ENCODE measurements at regions not wholly inside any gene's neighbourhood (a gene's known extent, or its start where the extent isn't known, plus 50 kb on each side); places are given as distances from the start of the nearest gene placed in this dataset.
"Not testable (repeated sequence)": the region's sequence is repeated elsewhere in the genome, so short reads cannot be mapped to it uniquely, and the experiment has no call there.

DNA sequence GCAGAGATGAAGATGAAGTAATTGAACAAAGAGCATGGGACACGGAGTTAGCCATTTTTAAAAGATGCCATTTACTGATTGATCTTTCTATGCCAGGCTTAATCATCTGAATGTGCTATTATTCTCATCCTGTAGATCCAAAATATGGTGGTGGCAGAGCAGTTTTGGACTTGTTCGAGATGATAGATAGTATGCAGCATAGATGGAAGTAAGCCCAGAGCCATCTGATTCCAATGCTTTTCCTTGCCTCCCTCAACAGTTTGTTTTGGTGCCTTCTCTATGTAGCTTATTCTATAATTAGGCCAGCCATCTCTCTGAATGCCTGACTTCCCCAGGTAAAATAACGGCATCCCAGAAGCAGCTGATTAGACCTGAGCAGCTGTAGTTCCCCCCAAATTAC, 152.6 kb upstream of the CLNK start:
- no peaks in the 10 kb centered on the region for H3K9me3 ChIP-seq
- no peaks in the 10 kb centered on the region for H3K4me1 ChIP-seq
- DNase-seq (no peak), ATAC-seq (no peak)
- in situ Hi-C loops (cut with MboI; ENCODE audit: low sequenced_read_pairs in 4 of 4) (no loop called here), intact Hi-C loops (cut with DNase I; ENCODE audit: low total_unique reads) (no loop called here)
- TF ChIP-seq, protein P1, sequence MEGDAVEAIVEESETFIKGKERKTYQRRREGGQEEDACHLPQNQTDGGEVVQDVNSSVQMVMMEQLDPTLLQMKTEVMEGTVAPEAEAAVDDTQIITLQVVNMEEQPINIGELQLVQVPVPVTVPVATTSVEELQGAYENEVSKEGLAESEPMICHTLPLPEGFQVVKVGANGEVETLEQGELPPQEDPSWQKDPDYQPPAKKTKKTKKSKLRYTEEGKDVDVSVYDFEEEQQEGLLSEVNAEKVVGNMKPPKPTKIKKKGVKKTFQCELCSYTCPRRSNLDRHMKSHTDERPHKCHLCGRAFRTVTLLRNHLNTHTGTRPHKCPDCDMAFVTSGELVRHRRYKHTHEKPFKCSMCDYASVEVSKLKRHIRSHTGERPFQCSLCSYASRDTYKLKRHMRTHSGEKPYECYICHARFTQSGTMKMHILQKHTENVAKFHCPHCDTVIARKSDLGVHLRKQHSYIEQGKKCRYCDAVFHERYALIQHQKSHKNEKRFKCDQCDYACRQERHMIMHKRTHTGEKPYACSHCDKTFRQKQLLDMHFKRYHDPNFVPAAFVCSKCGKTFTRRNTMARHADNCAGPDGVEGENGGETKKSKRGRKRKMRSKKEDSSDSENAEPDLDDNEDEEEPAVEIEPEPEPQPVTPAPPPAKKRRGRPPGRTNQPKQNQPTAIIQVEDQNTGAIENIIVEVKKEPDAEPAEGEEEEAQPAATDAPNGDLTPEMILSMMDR (IDR thresholded peaks at IDR 0.05 in 4 of 5, conservative IDR thresholded peaks at IDR 0.05 in 1 of 5) = no peak
- no peak for TF ChIP-seq POLR2A (IDR thresholded peaks at IDR 0.05)
- H3K4me3 ChIP-seq = no peak overlapping the region
- no peaks in the 10 kb centered on the region for H3K27me3 ChIP-seq
- H3K27ac ChIP-seq = no peak overlapping the region
- H3K36me3 ChIP-seq = no peaks in the 10 kb centered on the region

DNA sequence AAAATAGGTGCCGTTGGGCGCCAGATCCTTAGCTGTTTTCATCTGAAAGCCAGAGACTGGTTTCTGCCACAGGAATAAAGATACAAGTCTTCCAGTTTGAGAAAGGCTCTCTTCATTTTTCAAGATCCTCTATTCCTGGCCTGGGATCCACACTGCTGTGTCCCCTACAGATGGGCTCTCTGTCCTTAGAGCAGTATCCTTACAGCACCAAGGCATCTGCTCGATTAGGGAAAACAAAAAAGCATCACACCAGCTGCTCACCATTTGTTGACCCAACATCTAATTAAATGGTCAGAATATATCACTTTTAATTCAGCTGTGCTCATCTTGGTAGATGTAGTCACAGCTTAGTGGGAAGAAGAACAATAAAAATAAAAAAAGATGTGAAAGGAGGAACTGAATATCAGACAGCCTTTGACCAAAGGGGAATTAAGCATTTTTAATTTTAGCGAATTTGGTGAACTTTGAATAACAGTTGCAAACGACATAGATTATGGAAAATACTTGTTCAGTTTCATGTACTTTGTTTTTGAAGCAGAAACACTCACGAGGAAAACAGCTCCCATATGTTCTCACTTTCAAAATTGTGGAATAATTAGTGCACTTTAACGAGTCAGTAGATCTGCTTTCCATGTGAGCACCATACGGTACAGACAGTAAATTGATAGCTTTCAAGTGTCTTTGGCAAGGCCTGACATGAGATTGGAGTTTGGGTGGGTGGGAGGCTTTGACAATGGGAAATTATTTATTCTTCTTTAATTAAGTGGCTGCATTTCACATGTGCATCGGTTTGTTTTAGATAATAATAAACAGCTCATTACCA, 148.4 kb upstream of the CLNK start:
- Histone ChIP-seq H3K9me3 (no peaks in the 10 kb centered on the region), H3K27ac (no peak overlapping the region), H3K36me3 (no peaks in the 10 kb centered on the region), H3K4me1 (no peaks in the 10 kb centered on the region), H3K4me3 (no peak overlapping the region), H3K27me3 (no peaks in the 10 kb centered on the region)
- intact Hi-C loops (cut with DNase I; ENCODE audit: low total_unique reads) (no loop called here), in situ Hi-C loops (cut with MboI; ENCODE audit: low sequenced_read_pairs in 4 of 4) (no loop called here)
- DNase-seq (no peak), ATAC-seq (no peak)
- TF ChIP-seq, protein P1 (IDR thresholded peaks at IDR 0.05 in 4 of 5, conservative IDR thresholded peaks at IDR 0.05 in 1 of 5) = no peak
- TF ChIP-seq POLR2A (IDR thresholded peaks at IDR 0.05) = no peak

DNA sequence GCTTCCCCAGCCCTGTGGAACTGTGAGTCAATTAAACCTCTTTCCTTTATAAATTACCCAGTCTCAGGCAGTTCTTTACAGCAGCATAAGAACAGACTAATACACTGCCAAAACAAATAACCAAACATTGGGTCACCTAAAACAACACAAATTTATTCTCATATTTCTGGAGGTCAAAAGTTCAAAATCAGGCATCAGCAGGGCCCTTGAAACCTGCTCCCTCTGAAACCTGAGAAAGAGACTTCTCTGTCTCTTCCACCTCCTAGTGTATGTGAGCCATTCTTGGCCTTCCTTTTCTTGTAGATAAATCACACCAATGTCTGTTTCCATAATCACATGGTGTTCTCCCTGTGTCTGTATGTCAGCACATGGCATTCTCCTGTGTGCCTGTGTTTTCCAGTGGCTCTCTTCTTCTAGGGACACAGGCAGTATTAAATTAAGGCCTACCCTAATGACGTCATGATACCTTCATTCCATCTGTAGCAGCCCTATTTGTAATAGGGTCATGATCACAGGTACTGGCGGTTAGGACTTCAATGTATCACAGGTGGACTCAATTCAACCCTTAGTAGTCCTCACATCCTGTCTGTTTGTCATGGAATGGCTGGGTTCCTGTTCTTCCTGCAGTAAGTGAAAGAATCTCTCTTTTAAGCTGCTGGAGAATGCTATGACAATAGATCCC, 147.3 kb upstream of the CLNK start:
- ATAC-seq (no peak), DNase-seq (no peak)
- Histone ChIP-seq H3K27ac (no peak overlapping the region), H3K4me3 (no peak overlapping the region), H3K27me3 (no peaks in the 10 kb centered on the region), H3K4me1 (no peaks in the 10 kb centered on the region), H3K36me3 (no peaks in the 10 kb centered on the region), H3K9me3 (no peaks in the 10 kb centered on the region)
- in situ Hi-C loops (cut with MboI; ENCODE audit: low sequenced_read_pairs in 4 of 4) (no loop called here), intact Hi-C loops (cut with DNase I; ENCODE audit: low total_unique reads) (no loop called here)
- TF ChIP-seq POLR2A (IDR thresholded peaks at IDR 0.05) = no peak
- TF ChIP-seq, protein P1 (IDR thresholded peaks at IDR 0.05 in 4 of 5, conservative IDR thresholded peaks at IDR 0.05 in 1 of 5) = no peak

DNA sequence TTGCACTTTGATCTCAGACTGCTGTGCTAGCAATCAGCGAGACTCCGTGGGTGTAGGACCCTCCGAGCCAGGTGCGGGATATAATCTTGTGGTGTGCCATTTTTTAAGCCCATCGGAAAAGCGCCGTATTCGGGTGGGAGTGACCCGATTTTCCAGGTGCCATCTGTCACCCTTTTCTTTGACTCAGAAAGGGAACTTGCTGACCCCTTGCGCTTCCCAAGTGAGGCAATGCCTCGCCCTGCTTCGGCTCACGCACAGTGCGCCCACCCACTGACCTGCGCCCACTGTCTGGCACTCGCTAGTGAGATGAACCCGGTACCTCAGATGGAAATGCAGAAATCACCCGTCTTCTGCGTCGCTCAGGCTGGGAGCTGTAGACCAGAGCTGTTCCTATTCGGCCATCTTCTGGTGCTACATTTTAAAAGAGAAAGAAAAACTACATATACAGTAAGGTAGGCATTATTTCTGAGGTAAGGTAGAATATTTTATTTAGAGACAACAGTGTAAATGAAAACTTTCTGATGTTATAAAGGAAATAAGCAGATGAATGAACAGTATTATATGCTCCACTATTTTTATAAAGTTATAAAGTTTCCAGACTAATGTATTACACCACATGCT, 144.5 kb upstream of the CLNK start:
- H3K36me3 ChIP-seq; H3K27me3 ChIP-seq; H3K9me3 ChIP-seq; H3K27ac ChIP-seq; intact Hi-C loops (cut with DNase I; ENCODE audit: low total_unique reads); in situ Hi-C loops (cut with MboI; ENCODE audit: low sequenced_read_pairs in 4 of 4); ATAC-seq; H3K4me1 ChIP-seq; H3K4me3 ChIP-seq; DNase-seq: not testable (repeated sequence)

DNA sequence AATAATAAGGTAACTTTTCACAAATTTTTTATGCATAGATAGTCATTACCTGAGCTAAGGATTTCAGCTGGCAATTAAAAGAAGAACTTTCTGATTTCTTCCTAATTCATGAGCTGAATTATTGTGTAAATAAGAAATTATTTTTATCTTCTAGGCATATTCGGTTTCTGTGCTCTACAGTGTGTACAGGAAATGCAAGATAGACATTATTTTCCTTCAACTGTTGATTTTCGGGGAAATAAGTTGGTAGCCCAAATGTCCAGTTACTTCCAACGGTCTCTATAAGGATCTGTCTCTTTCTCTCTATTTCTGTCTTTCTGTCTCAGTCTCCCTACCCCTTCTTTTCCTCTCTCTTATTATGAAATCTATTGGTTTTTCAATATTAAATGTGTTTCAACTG, 137.3 kb upstream of the CLNK start:
- no peak for DNase-seq
- intact Hi-C loops (cut with DNase I; ENCODE audit: low total_unique reads) = no loop called here
- TF ChIP-seq, protein P1 (IDR thresholded peaks at IDR 0.05 in 4 of 5, conservative IDR thresholded peaks at IDR 0.05 in 1 of 5) = no peak
- TF ChIP-seq POLR2A (IDR thresholded peaks at IDR 0.05) = no peak
- in situ Hi-C loops (cut with MboI; ENCODE audit: low sequenced_read_pairs in 4 of 4) = no loop called here
- Histone ChIP-seq H3K9me3 (no peaks in the 10 kb centered on the region), H3K27me3 (no peaks in the 10 kb centered on the region), H3K4me3 (no peak overlapping the region), H3K4me1 (no peaks in the 10 kb centered on the region), H3K36me3 (no peaks in the 10 kb centered on the region), H3K27ac (no peak overlapping the region)
- no peak for ATAC-seq

All from gastrocnemius medialis (tissue), 4 donors.